Neural progenitor cell (in vitro differentiated cells): ENCODE measurements at regions not wholly inside any gene's neighbourhood (a gene's known extent, or its start where the extent isn't known, plus 50 kb on each side); places are given as distances from the start of the nearest gene placed in this dataset.

Experiments
- DNase-seq: peaks from one replicate; pipeline ENCODE4 v3.0.0-alpha.2; 2016; ENCODE audit warnings: low spot score
- H2AFZ ChIP-seq: fragments of 200-600 bp; sonication (generic); replicated peaks from 2 replicates; pipeline ENCODE4 v1.6.1; 2016; ENCODE audit warnings: antibody characterized with exemption
- H3F3A ChIP-seq: fragments of 200-600 bp; sonication (generic); 2 replicates; pipeline ENCODE4 v1.6.1; 2016; ENCODE audit warnings: antibody characterized with exemption, low read depth
- H3K27ac ChIP-seq: fragments of 200-600 bp; sonication (generic); 2 replicates; pipeline ENCODE4 v1.5.1; 2016; ENCODE audit warnings: mild to moderate bottlenecking
- H3K27me3 ChIP-seq: fragments of 200-600 bp; sonication (generic); 2 replicates; pipeline ENCODE4 v1.6.1; 2016; ENCODE audit warnings: mild to moderate bottlenecking, moderate library complexity
- H3K36me3 ChIP-seq: fragments of 200-600 bp; sonication (generic); 2 replicates; pipeline ENCODE4 v1.5.1; 2016
- H3K4me1 ChIP-seq: fragments of 200-600 bp; sonication (generic); 2 replicates; pipeline ENCODE4 v1.6.1; 2016; ENCODE audit warnings: mixed run types
- H3K4me2 ChIP-seq: fragments of 200-600 bp; sonication (generic); 2 replicates; pipeline ENCODE4 v1.6.1; 2016
- H3K4me3 ChIP-seq: fragments of 200-600 bp; sonication (generic); 2 replicates; pipeline ENCODE4 v1.5.1; 2016
- H3K79me2 ChIP-seq: fragments of 200-600 bp; sonication (generic); 2 replicates; pipeline ENCODE4 v1.6.1; 2016; ENCODE audit warnings: low read depth
- H3K9ac ChIP-seq: fragments of 200-600 bp; sonication (generic); 2 replicates; pipeline ENCODE4 v1.6.1; 2016
- H3K9me3 ChIP-seq: fragments of 200-600 bp; sonication (generic); 2 replicates; pipeline ENCODE4 v1.5.1; 2016; ENCODE audit warnings: low read depth
- H4K20me1 ChIP-seq: fragments of 200-600 bp; sonication (generic); 2 replicates; pipeline ENCODE4 v1.6.1; 2016; ENCODE audit warnings: low read depth
- H3K27ac Mint-ChIP-seq: 3 replicates; pipeline ENCODE4 v1.8.0; 2021; ENCODE audit warnings: mixed read lengths
- H3K27me3 Mint-ChIP-seq: 2 replicates; pipeline ENCODE4 v1.8.0; 2022; ENCODE audit warnings: low read depth, mild to moderate bottlenecking, inconsistent platforms, moderate library complexity, mixed read lengths; ENCODE audit not compliant: insufficient read depth
- H3K36me3 Mint-ChIP-seq: 3 replicates; pipeline ENCODE4 v1.8.0; 2021; ENCODE audit warnings: mixed read lengths
- H3K4me1 Mint-ChIP-seq: 3 replicates; pipeline ENCODE4 v1.8.0; 2021; ENCODE audit warnings: mixed read lengths
- H3K4me3 Mint-ChIP-seq: 3 replicates; pipeline ENCODE4 v1.8.0; 2021; ENCODE audit warnings: mild to moderate bottlenecking, moderate library complexity, mixed read lengths
- H3K9me3 Mint-ChIP-seq: 3 replicates; pipeline ENCODE4 v1.8.0; 2020; ENCODE audit warnings: mixed read lengths
- EZH2 ChIP-seq: fragments of 200-600 bp; sonication (generic); IDR thresholded peaks from 2 replicates; pipeline ENCODE4 v1.6.1; 2017; ENCODE audit warnings: antibody characterized with exemption, mild to moderate bottlenecking, moderate library complexity
- EZH2phosphoT487 ChIP-seq: fragments of 200-600 bp; sonication (generic); IDR thresholded peaks from 2 replicates; pipeline ENCODE4 v1.6.1; 2017; ENCODE audit warnings: antibody characterized with exemption
- TF ChIP-seq, protein P1 (sequence below): fragments of 200-600 bp; sonication (generic); IDR thresholded peaks from 2 replicates; pipeline ENCODE4 v1.5.1; 2017; ENCODE audit warnings: antibody characterized with exemption, mild to moderate bottlenecking

DNA sequence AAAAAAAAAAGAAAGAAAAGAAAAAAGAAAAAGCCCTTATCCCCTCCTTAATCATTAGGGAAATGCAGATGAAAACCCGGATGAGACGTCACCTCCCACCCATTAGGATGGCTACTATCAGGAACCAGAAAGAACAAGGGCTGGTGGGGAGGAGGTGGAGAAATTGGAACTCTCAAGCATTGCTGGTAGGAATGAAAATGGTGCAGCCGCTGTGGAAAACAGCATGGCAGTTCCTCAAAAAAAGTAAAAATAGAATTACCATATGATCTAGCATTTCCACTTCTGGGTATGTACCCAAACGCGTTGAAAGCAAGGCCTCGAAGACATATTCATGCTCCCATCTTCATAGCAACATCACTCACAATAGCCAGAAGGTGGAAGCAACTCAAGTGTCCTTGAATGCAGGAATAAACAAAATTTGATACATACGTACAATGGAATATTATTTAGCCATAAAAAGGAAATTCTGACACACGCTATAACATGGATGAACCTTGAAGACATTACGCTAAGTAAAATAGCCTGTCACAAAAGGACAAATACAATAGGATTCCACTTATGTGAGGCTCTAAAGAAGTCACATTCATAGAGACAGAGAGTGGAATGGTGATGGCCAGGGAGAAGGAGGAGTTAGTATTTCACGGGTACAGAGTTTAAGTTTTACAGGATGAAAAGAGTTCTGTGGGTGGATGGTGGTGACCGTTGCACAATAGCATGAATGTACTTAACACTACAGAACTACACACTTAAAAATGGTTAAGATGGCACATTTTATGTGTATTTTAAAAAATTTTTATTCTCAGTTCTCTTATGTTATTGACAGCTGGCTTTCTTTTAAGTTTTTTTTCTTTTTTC, 166.8 kb upstream of the IER5L start:
- H3K36me3 Mint-ChIP-seq, result no peaks in the 10 kb centered on the region
- DNase-seq, result no peak
- no peak overlapping the region for H3K4me3 ChIP-seq
- H3K27me3 ChIP-seq, result no peaks in the 10 kb centered on the region
- H3K4me1 Mint-ChIP-seq, result peaks cover 31% of the 10 kb centered on the region
- H3K4me1 ChIP-seq, result peaks cover 6% of the 10 kb centered on the region
- H3K4me3 Mint-ChIP-seq, result no peak overlapping the region
- H3K79me2 ChIP-seq, result no peaks in the 10 kb centered on the region
- peaks cover 18% of the 10 kb centered on the region for H3F3A ChIP-seq
- H3K27ac Mint-ChIP-seq, result peak overlapping the region; percentile 46
- no peaks in the 10 kb centered on the region for H3K9me3 ChIP-seq
- no peaks in the 10 kb centered on the region for H3K9me3 Mint-ChIP-seq
- H3K27ac ChIP-seq, result no peak overlapping the region
- H3K4me2 ChIP-seq, result no peak overlapping the region
- no peaks in the 10 kb centered on the region for H4K20me1 ChIP-seq
- no peak overlapping the region for H3K9ac ChIP-seq
- no peak for TF ChIP-seq EZH2
- TF ChIP-seq, protein P1, sequence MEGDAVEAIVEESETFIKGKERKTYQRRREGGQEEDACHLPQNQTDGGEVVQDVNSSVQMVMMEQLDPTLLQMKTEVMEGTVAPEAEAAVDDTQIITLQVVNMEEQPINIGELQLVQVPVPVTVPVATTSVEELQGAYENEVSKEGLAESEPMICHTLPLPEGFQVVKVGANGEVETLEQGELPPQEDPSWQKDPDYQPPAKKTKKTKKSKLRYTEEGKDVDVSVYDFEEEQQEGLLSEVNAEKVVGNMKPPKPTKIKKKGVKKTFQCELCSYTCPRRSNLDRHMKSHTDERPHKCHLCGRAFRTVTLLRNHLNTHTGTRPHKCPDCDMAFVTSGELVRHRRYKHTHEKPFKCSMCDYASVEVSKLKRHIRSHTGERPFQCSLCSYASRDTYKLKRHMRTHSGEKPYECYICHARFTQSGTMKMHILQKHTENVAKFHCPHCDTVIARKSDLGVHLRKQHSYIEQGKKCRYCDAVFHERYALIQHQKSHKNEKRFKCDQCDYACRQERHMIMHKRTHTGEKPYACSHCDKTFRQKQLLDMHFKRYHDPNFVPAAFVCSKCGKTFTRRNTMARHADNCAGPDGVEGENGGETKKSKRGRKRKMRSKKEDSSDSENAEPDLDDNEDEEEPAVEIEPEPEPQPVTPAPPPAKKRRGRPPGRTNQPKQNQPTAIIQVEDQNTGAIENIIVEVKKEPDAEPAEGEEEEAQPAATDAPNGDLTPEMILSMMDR, result no peak
- no peak for TF ChIP-seq EZH2phosphoT487
- H3K27me3 Mint-ChIP-seq, result peaks cover 14% of the 10 kb centered on the region
- no peak overlapping the region for H2AFZ ChIP-seq
- H3K36me3 ChIP-seq, result no peaks in the 10 kb centered on the region

- no peak overlapping the region for H3K4me3 ChIP-seq
- peaks cover 6% of the 10 kb centered on the region for H3K4me1 ChIP-seq
- H3K79me2 ChIP-seq, result no peaks in the 10 kb centered on the region
- peaks cover 14% of the 10 kb centered on the region for H3K27me3 Mint-ChIP-seq
- H2AFZ ChIP-seq, result no peak overlapping the region
- no peaks in the 10 kb centered on the region for H3K36me3 Mint-ChIP-seq
- no peak overlapping the region for H3K27ac ChIP-seq
- H3K27me3 ChIP-seq, result no peaks in the 10 kb centered on the region
- H4K20me1 ChIP-seq, result no peaks in the 10 kb centered on the region
- H3K4me2 ChIP-seq, result no peak overlapping the region
- peak overlapping the region; percentile 57 for H3K4me3 Mint-ChIP-seq
- no peaks in the 10 kb centered on the region for H3K9me3 ChIP-seq
- H3F3A ChIP-seq, result peaks cover 20% of the 10 kb centered on the region
- no peak overlapping the region for H3K9ac ChIP-seq
- TF ChIP-seq, protein P1, result no peak
- TF ChIP-seq EZH2 (no peak), EZH2phosphoT487 (no peak)
- peaks cover 20% of the 10 kb centered on the region for H3K4me1 Mint-ChIP-seq
- no peaks in the 10 kb centered on the region for H3K36me3 ChIP-seq
- no peak for DNase-seq
- H3K27ac Mint-ChIP-seq, result peak overlapping the region; percentile 52
- H3K9me3 Mint-ChIP-seq, result no peaks in the 10 kb centered on the region
These were observed 165.6 kb upstream of the IER5L start for GRCh38 chr9:129343424-129344375.

DNA sequence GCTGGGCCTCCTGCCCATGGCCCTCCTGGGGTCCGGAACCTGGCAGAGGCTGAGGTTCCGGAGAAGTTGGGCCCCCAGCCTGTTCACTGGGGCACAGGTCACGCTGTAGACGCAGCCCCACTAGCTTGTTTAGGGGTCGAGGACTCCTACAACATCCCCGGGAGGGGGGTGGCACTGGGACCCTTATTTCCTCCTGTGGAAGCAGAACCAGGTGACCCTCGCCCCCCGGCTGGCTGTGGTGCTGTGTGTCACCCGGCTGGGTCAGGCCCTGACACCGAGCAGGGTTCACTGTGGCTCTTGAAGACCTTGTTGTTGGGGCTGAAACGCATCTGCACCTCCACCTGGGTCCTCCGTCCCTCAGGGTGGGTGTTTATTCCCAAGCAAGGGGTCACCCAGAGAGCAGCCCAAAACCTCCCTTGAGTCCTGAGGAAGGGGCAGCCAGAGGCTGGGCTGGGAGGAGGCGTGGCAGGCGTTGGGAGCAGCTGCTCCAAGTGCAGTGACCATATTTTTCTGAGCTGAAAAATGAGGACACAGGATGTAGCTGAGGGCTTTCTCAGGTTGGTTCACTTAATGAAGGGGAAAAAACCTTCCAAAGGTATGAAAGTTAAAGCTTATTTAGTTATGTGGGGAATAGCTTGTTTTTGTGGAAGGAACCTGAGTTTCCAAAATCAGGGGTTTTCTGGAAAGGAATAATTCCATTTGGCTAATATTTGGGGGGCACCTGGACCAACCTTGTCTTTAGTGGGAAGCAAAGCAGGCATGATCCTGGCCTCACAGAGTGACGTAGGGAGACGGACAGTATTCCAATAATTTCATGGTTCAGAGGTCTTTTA, 164.7 kb upstream of the IER5L start:
- peak overlapping the region; percentile 52 for H3K27ac Mint-ChIP-seq
- H4K20me1 ChIP-seq, result no peaks in the 10 kb centered on the region
- H3K9ac ChIP-seq, result no peak overlapping the region
- peaks cover 16% of the 10 kb centered on the region for H3K4me1 Mint-ChIP-seq
- H3K4me2 ChIP-seq, result no peak overlapping the region
- peaks cover 6% of the 10 kb centered on the region for H3K4me1 ChIP-seq
- peaks cover 15% of the 10 kb centered on the region for H3K27me3 Mint-ChIP-seq
- no peaks in the 10 kb centered on the region for H3K79me2 ChIP-seq
- peak overlapping the region; percentile 57 for H3K4me3 Mint-ChIP-seq
- H3K9me3 ChIP-seq, result no peaks in the 10 kb centered on the region
- H3K36me3 ChIP-seq, result no peaks in the 10 kb centered on the region
- H2AFZ ChIP-seq, result no peak overlapping the region
- TF ChIP-seq EZH2phosphoT487, result no peak
- TF ChIP-seq, protein P1, result no peak
- TF ChIP-seq EZH2, result no peak
- H3K4me3 ChIP-seq, result no peak overlapping the region
- DNase-seq, result no peak
- peaks cover 25% of the 10 kb centered on the region for H3F3A ChIP-seq
- H3K27ac ChIP-seq, result no peak overlapping the region
- no peaks in the 10 kb centered on the region for H3K36me3 Mint-ChIP-seq
- no peaks in the 10 kb centered on the region for H3K9me3 Mint-ChIP-seq
- no peaks in the 10 kb centered on the region for H3K27me3 ChIP-seq
